IPS-20b (cell line): ENCODE measurements at regions not wholly inside any gene's neighbourhood (a gene's known extent, or its start where the extent isn't known, plus 50 kb on each side); places are given as distances from the start of the nearest gene placed in this dataset.
A peak's percentile ranks its signal among the peaks of the same experiment; 100 is the strongest.

Experiments used
- H3K27ac ChIP-seq: one replicate; pipeline ENCODE4 v1.5.1; 2013; ENCODE audit warnings: low read length
- H3K27me3 ChIP-seq: 2 replicates; pipeline ENCODE4 v1.6.1; 2013; ENCODE audit warnings: mild to moderate bottlenecking, low read length, inconsistent platforms; ENCODE audit not compliant: insufficient read depth
- H3K36me3 ChIP-seq: 2 replicates; pipeline ENCODE4 v1.6.1; 2013; ENCODE audit warnings: low read depth, mild to moderate bottlenecking, inconsistent platforms, low read length, moderate library complexity; ENCODE audit not compliant: insufficient read depth
- H3K4me1 ChIP-seq: 2 replicates; pipeline ENCODE4 v1.6.1; 2013; ENCODE audit warnings: mild to moderate bottlenecking, control low read depth, inconsistent platforms, low read length, moderate library complexity; ENCODE audit not compliant: insufficient read depth
- H3K4me3 ChIP-seq: 2 replicates; pipeline ENCODE4 v1.5.1; 2013; ENCODE audit warnings: mild to moderate bottlenecking, low read length, inconsistent platforms
- H3K9ac ChIP-seq: 2 replicates; pipeline ENCODE4 v1.6.1; 2013; ENCODE audit warnings: low read depth, mild to moderate bottlenecking, inconsistent platforms, low read length, moderate library complexity
- H3K9me3 ChIP-seq: 2 replicates; pipeline ENCODE4 v1.6.1; 2013; ENCODE audit warnings: mild to moderate bottlenecking, low read depth, low read length, inconsistent platforms; ENCODE audit not compliant: insufficient read depth

GRCh38 chr4:167779280-167779679 lies 313.1 kb upstream of the ANXA10 start:
- no peaks in the 10 kb centered on the region for H3K9me3 ChIP-seq
- H3K27ac ChIP-seq = no peak overlapping the region
- no peak overlapping the region for H3K9ac ChIP-seq
- no peaks in the 10 kb centered on the region for H3K27me3 ChIP-seq
- H3K4me3 ChIP-seq = no peak overlapping the region
- no peaks in the 10 kb centered on the region for H3K4me1 ChIP-seq
- no peaks in the 10 kb centered on the region for H3K36me3 ChIP-seq

GRCh38 chr4:167779864-167780263 lies 312.5 kb upstream of the ANXA10 start:
- Histone ChIP-seq H3K27me3 (no peaks in the 10 kb centered on the region), H3K4me1 (no peaks in the 10 kb centered on the region), H3K9me3 (no peaks in the 10 kb centered on the region), H3K27ac (no peak overlapping the region), H3K9ac (no peak overlapping the region), H3K36me3 (no peaks in the 10 kb centered on the region), H3K4me3 (no peak overlapping the region)

- Histone ChIP-seq H3K36me3 (no peaks in the 10 kb centered on the region), H3K4me3 (no peak overlapping the region), H3K27me3 (no peaks in the 10 kb centered on the region), H3K27ac (no peak overlapping the region), H3K9ac (no peak overlapping the region), H3K4me1 (no peaks in the 10 kb centered on the region; the same call in 1 of the 2 replicates), H3K9me3 (no peaks in the 10 kb centered on the region)
These were observed 307.5 kb upstream of the ANXA10 start for GRCh38 chr4:167784826-167785225.

GRCh38 chr4:167785523-167785922 lies 306.8 kb upstream of the ANXA10 start:
- H3K36me3 ChIP-seq = no peaks in the 10 kb centered on the region
- no peaks in the 10 kb centered on the region; the same call in 1 of the 2 replicates for H3K4me1 ChIP-seq
- no peak overlapping the region for H3K9ac ChIP-seq
- H3K4me3 ChIP-seq = no peak overlapping the region
- H3K27ac ChIP-seq = no peak overlapping the region
- H3K9me3 ChIP-seq = no peaks in the 10 kb centered on the region
- no peaks in the 10 kb centered on the region for H3K27me3 ChIP-seq

- Histone ChIP-seq H3K27me3 (no peaks in the 10 kb centered on the region), H3K9me3 (no peaks in the 10 kb centered on the region), H3K36me3 (no peaks in the 10 kb centered on the region), H3K9ac (no peak overlapping the region), H3K27ac (no peak overlapping the region), H3K4me1 (no peaks in the 10 kb centered on the region; the same call in 1 of the 2 replicates), H3K4me3 (no peak overlapping the region)
These were observed 305.8 kb upstream of the ANXA10 start for GRCh38 chr4:167786504-167786903.

- Histone ChIP-seq H3K9ac (no peak overlapping the region), H3K27me3 (no peaks in the 10 kb centered on the region), H3K9me3 (no peaks in the 10 kb centered on the region), H3K36me3 (no peaks in the 10 kb centered on the region), H3K4me1 (no peaks in the 10 kb centered on the region; the same call in 1 of the 2 replicates), H3K27ac (no peak overlapping the region), H3K4me3 (no peak overlapping the region)
These were observed 305.1 kb upstream of the ANXA10 start for GRCh38 chr4:167787231-167787630.

GRCh38 chr4:167802463-167803212 lies 289.7 kb upstream of the ANXA10 start:
- no peak overlapping the region for H3K27ac ChIP-seq
- no peaks in the 10 kb centered on the region for H3K9me3 ChIP-seq
- H3K4me1 ChIP-seq = no peaks in the 10 kb centered on the region
- H3K4me3 ChIP-seq = no peak overlapping the region
- H3K9ac ChIP-seq = no peak overlapping the region
- H3K36me3 ChIP-seq = no peaks in the 10 kb centered on the region
- H3K27me3 ChIP-seq = no peaks in the 10 kb centered on the region

GRCh38 chr4:167811958-167812357 lies 280.4 kb upstream of the ANXA10 start:
- Histone ChIP-seq H3K27ac (no peak overlapping the region), H3K4me3 (no peak overlapping the region), H3K36me3 (no peaks in the 10 kb centered on the region), H3K27me3 (no peaks in the 10 kb centered on the region), H3K9me3 (no peaks in the 10 kb centered on the region; the same call in 1 of the 2 replicates), H3K4me1 (no peaks in the 10 kb centered on the region), H3K9ac (no peak overlapping the region)

- no peaks in the 10 kb centered on the region for H3K9me3 ChIP-seq
- peaks cover 31% of the 10 kb centered on the region for H3K4me1 ChIP-seq
- no peak overlapping the region for H3K4me3 ChIP-seq
- no peaks in the 10 kb centered on the region for H3K36me3 ChIP-seq
- 0 out of 2 replicates have a peak overlapping the region, but pooled peaks have one; percentile 24 for H3K9ac ChIP-seq
- H3K27me3 ChIP-seq = no peaks in the 10 kb centered on the region
- H3K27ac ChIP-seq = no peak overlapping the region
These were observed 266.1 kb upstream of the ANXA10 start for GRCh38 chr4:167826281-167826680.

- Histone ChIP-seq H3K9me3 (no peaks in the 10 kb centered on the region), H3K9ac (no peak overlapping the region), H3K27me3 (no peaks in the 10 kb centered on the region)
These were observed 260.5 kb upstream of the ANXA10 start for GRCh38 chr4:167831855-167832254.

GRCh38 chr4:167838686-167839085 lies 253.7 kb upstream of the ANXA10 start:
- Histone ChIP-seq H3K4me3 (no peak overlapping the region), H3K36me3 (no peaks in the 10 kb centered on the region), H3K4me1 (no peaks in the 10 kb centered on the region; the same call in 1 of the 2 replicates), H3K27me3 (no peaks in the 10 kb centered on the region), H3K9me3 (no peaks in the 10 kb centered on the region), H3K27ac (no peak overlapping the region), H3K9ac (no peak overlapping the region)

More at GRCh38 chr4:167831855-167832254, 260.5 kb upstream of the ANXA10 start:
- peaks cover 3% of the 10 kb centered on the region for H3K4me1 ChIP-seq
- H3K27ac ChIP-seq = no peak overlapping the region
- H3K36me3 ChIP-seq = no peaks in the 10 kb centered on the region
- no peak overlapping the region for H3K4me3 ChIP-seq

- H3K9ac ChIP-seq = no peak overlapping the region
- H3K9me3 ChIP-seq = no peaks in the 10 kb centered on the region
- no peaks in the 10 kb centered on the region for H3K27me3 ChIP-seq
- H3K27ac ChIP-seq = no peak overlapping the region
- no peaks in the 10 kb centered on the region for H3K36me3 ChIP-seq
- no peaks in the 10 kb centered on the region for H3K4me1 ChIP-seq
- H3K4me3 ChIP-seq = no peak overlapping the region
These were observed 249.8 kb upstream of the ANXA10 start for GRCh38 chr4:167842487-167842886.
